Stomach (tissue), 8 donors: ENCODE measurements at regions not wholly inside any gene's neighbourhood (a gene's known extent, or its start where the extent isn't known, plus 50 kb on each side); places are given as distances from the start of the nearest gene placed in this dataset.

ENCODE experiments used
- DNase-seq, 2 donors: peaks; one replicate each; pipeline versions ENCODE4 v3.0.0 to v3.0.0-alpha.2; 2013 to 2019
- H3K27ac ChIP-seq, 5 donors: fragments of 200-600 bp in 4 of 5; sonication (generic) in 4 of 5; one replicate each; pipeline ENCODE4 v1.5.1; 2013 to 2019; ENCODE audit warnings: mild to moderate bottlenecking in 1 of 5, moderate library complexity in 1 of 5
- H3K27me3 ChIP-seq, 3 donors: fragments of 200-600 bp; sonication (generic); one replicate each; pipeline ENCODE4 v1.5.1; 2017 to 2019; ENCODE audit warnings: mixed run types in 1 of 3
- H3K36me3 ChIP-seq, 4 donors: fragments of 200-600 bp; sonication (generic); 1 replicate in 3 of 4; 2 replicates in 1 of 4; pipeline ENCODE4 v1.5.1; 2016 to 2019
- H3K4me1 ChIP-seq, 4 donors: fragments of 200-600 bp; sonication (generic); one replicate each; pipeline ENCODE4 v1.5.1; 2016 to 2019
- H3K4me3 ChIP-seq, 4 donors: fragments of 200-600 bp; sonication (generic) in 3 of 4; one replicate each; pipeline ENCODE4 v1.5.1; 2016 to 2019; ENCODE audit warnings: mild to moderate bottlenecking in 1 of 4
- H3K9me3 ChIP-seq, 4 donors: fragments of 200-600 bp; sonication (generic); one replicate each; pipeline ENCODE4 v1.5.1; 2016 to 2019
- CTCF ChIP-seq, 7 experiments: fragments of 450-650 bp in 4 of 7; fragments of 200-600 bp in 3 of 7; sonication (generic) in 3 of 7; IDR thresholded peaks; one replicate each; pipeline ENCODE4 v1.5.1; 2016 to 2019; ENCODE audit warnings: antibody characterized with exemption in 7 of 7, control low read depth in 2 of 7, mild to moderate bottlenecking in 1 of 7
- EP300 ChIP-seq: sonication (generic); formaldehyde crosslinking; IDR thresholded peaks from one replicate; pipeline ENCODE4 v1.6.1; 2017; ENCODE audit warnings: antibody characterized with exemption
- POLR2A ChIP-seq, 4 donors: fragments of 450-650 bp; IDR thresholded peaks; one replicate each; pipeline ENCODE4 v1.6.1; 2016; ENCODE audit warnings: antibody characterized with exemption in 4 of 4, control low read depth in 2 of 4, mild to moderate bottlenecking in 1 of 4, moderate library complexity in 1 of 4
- POLR2AphosphoS5 ChIP-seq, 3 donors: sonication (generic); formaldehyde crosslinking; IDR thresholded peaks; one replicate each; pipeline ENCODE4 v1.6.1; 2016; ENCODE audit warnings: antibody characterized with exemption in 3 of 3
- WGBS, 5 donors: extraction: QIAGEN DNeasy Blood & Tissue Kit in 3 of 5; methylation state at CpG; one replicate each; pipeline versions ENCODE4 v1.1.5 to v1.1.7; 2013 to 2018; 5-methylcytosine and 5-hydroxymethylcytosine counted together
- intact Hi-C: fragments of 100-400 bp; cut with DNase I; formaldehyde crosslinking; loops from one replicate; pipeline ENCODE4 v1.15.1; 2023; ENCODE audit warnings: low total_unique reads
- donor health status: healthy with polysubstance abuse.
- donor health status: Bipolar disorder and iron deficiency.
- donor health status: healthy.

- H3K9me3 ChIP-seq: peaks cover 0 to 3% (median 0%) of the 10 kb centered on the region in 4 donors
- intact Hi-C loops: no loop called here
- 78 to 90% (median 87%) methylated on average over 3 of the region's 3 CpGs for WGBS, 5 donors
These were observed 253.4 kb upstream of the NFIA start for GRCh38 chr1:60828944-60829343.

GRCh38 chr1:60826320-60827094 is 255.9 kb upstream of the NFIA start:
- Histone ChIP-seq H3K9me3 (peaks cover 0 to 3% (median 0%) of the 10 kb centered on the region in 4 donors), H3K4me1 (peaks cover 0 to 10% (median 0%) of the 10 kb centered on the region in 4 donors), H3K36me3 (no peaks in the 10 kb centered on the region), H3K27me3 (no peaks in the 10 kb centered on the region), H3K4me3 (no peak overlapping the region), H3K27ac (no peak overlapping the region)
- 75 to 92% (median 85%) methylated on average over 2 of the region's 2 CpGs for WGBS, 5 donors
- no peak for DNase-seq
- intact Hi-C loops: no loop called here
- TF ChIP-seq POLR2A (IDR thresholded peaks at IDR 0.05): no peak
- no peak for TF ChIP-seq POLR2AphosphoS5 (IDR thresholded peaks at IDR 0.05)
- TF ChIP-seq EP300: no peak
- no peak for TF ChIP-seq CTCF (IDR thresholded peaks at IDR 0.05)

More at GRCh38 chr1:60828944-60829343, 253.4 kb upstream of the NFIA start:
- Histone ChIP-seq H3K27ac (no peak overlapping the region), H3K27me3 (no peaks in the 10 kb centered on the region), H3K4me3 (no peak overlapping the region), H3K36me3 (no peaks in the 10 kb centered on the region), H3K4me1 (peaks cover 0 to 10% (median 2%) of the 10 kb centered on the region in 4 donors)
- TF ChIP-seq POLR2AphosphoS5 (IDR thresholded peaks at IDR 0.05): no peak
- TF ChIP-seq POLR2A (IDR thresholded peaks at IDR 0.05): no peak
- no peak for TF ChIP-seq EP300
- TF ChIP-seq CTCF (IDR thresholded peaks at IDR 0.05): no peak
- no peak for DNase-seq

- Histone ChIP-seq H3K27me3 (no peaks in the 10 kb centered on the region), H3K4me1 (peaks cover 0 to 10% (median 0%) of the 10 kb centered on the region in 4 donors), H3K36me3 (no peaks in the 10 kb centered on the region), H3K27ac (no peak overlapping the region), H3K4me3 (no peak overlapping the region), H3K9me3 (peaks cover 0 to 3% (median 0%) of the 10 kb centered on the region in 4 donors)
- no peak for TF ChIP-seq CTCF (IDR thresholded peaks at IDR 0.05)
- no peak for TF ChIP-seq POLR2AphosphoS5 (IDR thresholded peaks at IDR 0.05)
- no peak for TF ChIP-seq POLR2A (IDR thresholded peaks at IDR 0.05)
- TF ChIP-seq EP300: no peak
- peak in 1 of 2 donors; percentile 41 for DNase-seq
- 80 to 100% (median 95%) methylated on average over 1 of the region's 1 CpG for WGBS, 5 donors
- intact Hi-C loops: no loop called here
These were observed 256.8 kb upstream of the NFIA start for GRCh38 chr1:60825593-60825992.

- 52 to 78% (median 66%) methylated on average over 1 of the region's 1 CpG for WGBS, 5 donors
- no peaks in the 10 kb centered on the region for H3K36me3 ChIP-seq
- peaks cover 0 to 10% (median 0%) of the 10 kb centered on the region in 4 donors for H3K4me1 ChIP-seq
- H3K27me3 ChIP-seq: no peaks in the 10 kb centered on the region
- no peak for DNase-seq
- no peak overlapping the region for H3K27ac ChIP-seq
- no peak overlapping the region for H3K4me3 ChIP-seq
- intact Hi-C loops: no loop called here
- peaks cover 0 to 3% (median 0%) of the 10 kb centered on the region in 4 donors for H3K9me3 ChIP-seq
- TF ChIP-seq EP300 (no peak), CTCF (IDR thresholded peaks at IDR 0.05) (no peak), POLR2AphosphoS5 (IDR thresholded peaks at IDR 0.05) (no peak), POLR2A (IDR thresholded peaks at IDR 0.05) (no peak)
These were observed 259.2 kb upstream of the NFIA start for GRCh38 chr1:60823151-60823550.
